Erythroblast (primary cell): ENCODE measurements at regions not wholly inside any gene's neighbourhood (a gene's known extent, or its start where the extent isn't known, plus 50 kb on each side); places are given as distances from the start of the nearest gene placed in this dataset.

Experiments
- GATA1 ChIP-seq: IDR thresholded peaks from 2 replicates; pipeline ENCODE4 v1.6.1; 2011; ENCODE audit warnings: low read depth, mild to moderate bottlenecking, control low read depth, low read length, moderate library complexity
- POLR2A ChIP-seq: IDR thresholded peaks from 2 replicates; pipeline ENCODE4 v1.6.1; 2011; ENCODE audit warnings: mild to moderate bottlenecking, low read length

- TF ChIP-seq POLR2A: no peak
- no peak for TF ChIP-seq GATA1
Measured at GRCh38 chr1:187167555-187167954, 338.8 kb downstream of the PLA2G4A start.
